Stimulated activated CD4-positive, alpha-beta T cell treated with anti-CD3 and anti-CD28 coated beads, Interleukin-4, amount 100 ng/mL, for 4 hours (primary cell): ENCODE measurements at regions not wholly inside any gene's neighbourhood (a gene's known extent, or its start where the extent isn't known, plus 50 kb on each side); places are given as distances from the start of the nearest gene placed in this dataset.

Source experiments
- DNase-seq, 2 experiments: peaks; one replicate each; pipeline ENCODE4 v3.0.0-alpha.2; 2020

DNA sequence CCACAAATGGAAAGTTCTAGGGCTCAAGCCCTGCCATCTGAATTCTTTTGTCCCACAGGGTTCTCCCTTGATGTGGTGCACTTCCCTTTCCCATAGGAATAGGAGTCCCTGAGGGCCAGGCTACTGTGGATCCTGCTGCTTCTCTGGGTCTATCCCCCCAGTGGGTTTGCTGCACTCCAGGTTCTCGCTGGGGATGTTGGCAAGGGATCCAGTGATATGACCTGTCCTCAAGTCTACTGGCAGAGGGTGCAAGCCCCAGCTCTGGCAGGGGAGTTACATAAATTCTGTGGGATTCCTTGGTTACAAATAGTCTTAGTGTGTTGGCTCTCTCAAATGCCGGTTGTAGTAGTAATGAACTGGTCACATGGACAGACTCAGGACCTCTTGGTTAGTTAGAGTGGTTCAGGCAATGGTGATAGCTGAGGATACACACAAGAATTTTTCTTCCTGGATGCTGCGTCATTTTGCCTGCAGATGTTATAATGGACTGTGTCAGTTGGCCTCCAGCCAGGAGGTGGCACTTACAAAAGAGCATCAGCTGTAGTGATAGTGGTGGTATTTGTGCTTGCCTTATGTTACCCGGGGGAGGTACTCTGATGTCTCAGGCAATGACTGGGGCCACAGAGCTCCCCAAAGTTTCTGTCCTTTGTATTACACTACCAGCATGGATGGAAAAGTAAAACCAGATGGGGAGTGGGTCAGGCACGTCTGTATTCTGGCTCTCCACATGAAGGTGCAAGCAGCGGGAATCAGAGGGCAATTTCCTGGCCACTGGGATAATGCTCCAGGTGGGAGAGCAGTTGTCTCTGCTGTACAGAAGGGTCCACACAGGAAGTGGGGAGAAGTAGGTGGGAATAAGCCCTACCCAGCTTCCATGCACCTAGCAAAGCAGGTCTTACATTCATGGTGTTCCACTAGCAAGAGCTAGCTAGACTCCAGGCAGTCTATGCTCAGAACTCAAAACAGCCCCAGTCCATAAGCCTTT is 267.9 kb downstream of the SOX11 start:
- no peak for DNase-seq

DNA sequence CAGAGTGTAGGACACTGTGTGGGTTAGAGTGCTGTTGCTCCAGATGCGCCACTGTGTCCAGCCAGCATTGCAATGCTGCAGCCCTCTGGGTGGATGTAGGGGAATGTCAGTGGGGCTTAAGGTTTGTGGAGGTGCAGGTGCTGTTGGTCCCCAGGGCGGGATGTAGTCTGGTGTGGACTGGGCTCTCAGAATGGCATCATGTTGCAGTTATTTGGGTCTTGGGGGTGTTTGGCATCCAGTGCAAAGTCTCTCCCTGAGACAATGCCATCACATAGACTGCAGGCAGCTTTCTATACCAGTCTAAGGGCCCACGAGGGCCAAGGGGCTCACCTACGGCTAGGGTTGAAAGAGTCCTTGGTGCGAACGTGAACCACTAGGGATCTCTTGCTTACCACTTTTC is 275.3 kb downstream of the SOX11 start:
- no peak for DNase-seq

DNA sequence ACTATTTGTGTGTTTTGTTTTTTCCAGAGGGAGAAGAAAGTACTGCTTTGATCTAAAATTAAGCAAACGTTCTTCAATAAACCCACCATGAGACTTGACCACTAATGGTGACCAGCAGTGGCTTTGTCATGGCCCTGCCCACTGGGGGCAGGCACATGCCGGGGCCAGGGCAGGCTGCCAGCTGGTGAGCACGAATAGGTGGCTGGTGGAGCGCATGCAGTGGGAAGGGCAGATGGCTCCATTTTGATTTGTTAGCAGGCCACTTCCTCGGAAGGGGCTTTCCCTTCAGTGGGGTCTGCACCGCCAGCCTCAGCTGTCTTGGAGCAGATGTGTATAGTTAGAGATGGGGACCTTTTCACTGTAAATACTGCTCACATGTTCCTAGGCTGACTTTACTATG is 277.1 kb downstream of the SOX11 start:
- no peak for DNase-seq

DNA sequence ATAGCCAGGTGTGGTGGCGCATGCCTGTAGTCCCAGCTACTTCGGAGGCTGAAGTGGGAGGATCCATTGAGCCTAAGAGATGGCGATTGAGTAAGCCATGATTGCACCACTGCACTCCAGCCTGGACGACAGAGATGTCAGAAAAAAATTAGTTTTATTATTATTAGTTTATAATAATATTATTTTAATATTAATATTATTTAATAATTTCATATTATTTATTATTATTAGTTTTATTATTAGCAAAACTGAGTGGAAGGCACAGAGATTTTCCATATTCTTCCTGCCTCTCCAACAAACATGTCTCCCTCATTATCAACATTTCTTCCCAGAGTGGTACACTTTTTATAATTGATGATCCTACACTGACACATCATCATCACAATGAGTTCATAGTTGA is 278.2 kb downstream of the SOX11 start:
- no peak for DNase-seq

DNA sequence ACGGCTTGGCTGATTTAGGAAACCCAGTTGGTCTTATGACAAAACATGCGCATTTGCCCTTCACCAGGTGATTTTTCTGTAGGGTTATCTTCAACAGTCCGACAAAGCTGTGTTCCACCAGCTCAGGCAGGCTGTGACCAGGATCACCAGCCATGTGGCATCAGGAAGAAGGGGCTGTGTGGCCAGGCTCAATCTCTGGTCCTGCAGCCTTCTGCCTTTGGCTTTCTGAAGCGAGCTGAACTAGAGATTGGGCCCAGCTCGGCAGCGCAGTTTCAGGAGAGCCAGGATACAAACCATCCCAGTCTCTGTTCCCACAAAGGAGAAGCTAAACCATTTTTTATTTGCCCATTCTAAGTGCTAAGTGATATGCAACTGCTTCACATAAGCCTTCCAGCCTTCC is 282.3 kb downstream of the SOX11 start:
- no peak for DNase-seq

DNA sequence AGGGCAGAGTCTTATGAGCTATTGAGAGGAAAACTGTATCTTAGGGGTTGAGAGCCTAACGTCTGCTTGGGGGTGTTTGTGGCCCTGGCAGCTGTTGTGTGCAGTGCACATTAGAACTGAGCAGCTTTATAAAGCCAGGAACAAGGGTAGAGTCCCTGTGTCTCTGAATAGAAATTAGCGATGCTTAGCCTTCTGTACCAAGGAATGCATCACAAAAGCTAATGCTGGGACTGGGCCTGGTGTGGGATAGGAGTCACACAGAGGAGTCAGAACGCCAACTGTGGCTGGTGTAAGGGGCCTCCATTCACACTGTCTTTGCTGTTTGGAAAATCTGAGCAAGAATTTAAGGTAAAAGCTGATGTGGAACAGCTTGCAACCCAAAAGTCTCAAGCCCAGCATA is 283.2 kb downstream of the SOX11 start:
- no peak for DNase-seq

DNA sequence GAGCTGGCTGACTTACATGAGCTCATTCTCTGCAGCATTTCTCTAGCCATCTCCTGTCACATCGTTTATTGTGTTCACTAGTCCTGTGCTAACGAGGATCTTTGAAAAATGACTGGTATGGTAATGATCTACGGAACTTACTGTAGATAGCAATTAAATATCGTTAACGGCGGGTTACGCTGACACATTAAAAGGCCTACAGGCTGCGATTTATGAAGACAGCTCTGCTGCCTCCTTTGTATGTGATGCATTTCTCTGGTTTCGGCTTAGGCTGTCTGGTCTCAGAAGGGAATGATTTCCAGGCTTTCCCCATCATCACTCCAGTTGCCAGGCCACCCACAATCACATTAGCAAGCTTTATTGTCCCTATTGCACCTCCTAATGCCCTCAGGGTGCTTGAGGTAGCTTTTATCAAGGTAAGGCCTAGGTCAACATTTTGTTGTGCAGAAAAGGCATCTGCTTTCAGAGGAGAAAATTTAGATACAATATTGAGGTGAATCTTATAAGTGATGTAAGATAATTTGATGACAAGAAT is 284.4 kb downstream of the SOX11 start:
- no peak for DNase-seq

DNA sequence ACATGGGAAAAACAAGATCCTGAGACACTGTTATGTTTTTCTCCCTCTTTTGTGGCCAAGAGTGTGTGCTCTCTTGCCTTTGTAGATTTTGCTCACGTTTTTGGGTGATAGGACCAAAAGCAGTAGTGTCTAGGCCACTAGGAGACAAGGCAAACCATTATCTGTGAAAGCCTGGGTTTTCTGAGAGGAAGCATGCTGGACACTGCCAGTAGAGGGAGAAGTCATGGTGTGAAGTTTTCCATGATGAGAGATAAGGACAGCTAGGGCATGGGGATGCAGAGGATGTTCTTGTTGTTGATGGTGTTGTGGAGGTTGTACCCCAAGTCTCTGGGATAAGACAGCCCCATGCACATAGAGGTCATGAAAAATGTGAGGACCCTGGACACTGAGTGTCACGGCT is 285.3 kb downstream of the SOX11 start:
- DNase-seq, result no peak

DNA sequence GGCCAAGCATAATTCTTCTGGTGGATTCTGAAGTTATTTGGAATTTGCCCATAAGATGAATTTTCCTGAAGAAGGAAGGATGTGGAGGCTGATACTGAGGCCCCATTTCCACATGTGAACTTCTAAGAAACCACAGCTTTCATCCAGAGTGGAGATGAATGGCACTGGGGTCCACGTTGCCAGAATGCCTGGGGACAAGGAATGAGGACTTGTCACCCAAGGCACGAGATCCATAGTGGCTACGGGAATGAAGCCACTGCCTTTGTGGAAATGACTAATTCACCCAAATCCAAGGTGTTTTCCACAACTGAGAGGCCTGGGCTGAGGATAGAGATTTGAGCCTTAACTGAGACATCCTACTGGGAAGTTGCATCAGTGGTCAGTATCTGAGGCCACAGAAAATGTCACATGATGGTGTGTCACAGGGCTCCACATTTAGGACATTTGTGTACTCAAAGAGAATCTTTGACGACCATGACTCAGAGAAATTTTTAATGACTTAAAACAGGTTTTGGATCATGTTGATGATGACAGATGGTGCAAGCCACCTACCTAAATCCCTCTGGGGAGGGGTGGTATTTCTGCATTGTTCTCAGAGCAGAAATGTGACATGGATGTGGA is 286.1 kb downstream of the SOX11 start:
- DNase-seq, result no peak

DNA sequence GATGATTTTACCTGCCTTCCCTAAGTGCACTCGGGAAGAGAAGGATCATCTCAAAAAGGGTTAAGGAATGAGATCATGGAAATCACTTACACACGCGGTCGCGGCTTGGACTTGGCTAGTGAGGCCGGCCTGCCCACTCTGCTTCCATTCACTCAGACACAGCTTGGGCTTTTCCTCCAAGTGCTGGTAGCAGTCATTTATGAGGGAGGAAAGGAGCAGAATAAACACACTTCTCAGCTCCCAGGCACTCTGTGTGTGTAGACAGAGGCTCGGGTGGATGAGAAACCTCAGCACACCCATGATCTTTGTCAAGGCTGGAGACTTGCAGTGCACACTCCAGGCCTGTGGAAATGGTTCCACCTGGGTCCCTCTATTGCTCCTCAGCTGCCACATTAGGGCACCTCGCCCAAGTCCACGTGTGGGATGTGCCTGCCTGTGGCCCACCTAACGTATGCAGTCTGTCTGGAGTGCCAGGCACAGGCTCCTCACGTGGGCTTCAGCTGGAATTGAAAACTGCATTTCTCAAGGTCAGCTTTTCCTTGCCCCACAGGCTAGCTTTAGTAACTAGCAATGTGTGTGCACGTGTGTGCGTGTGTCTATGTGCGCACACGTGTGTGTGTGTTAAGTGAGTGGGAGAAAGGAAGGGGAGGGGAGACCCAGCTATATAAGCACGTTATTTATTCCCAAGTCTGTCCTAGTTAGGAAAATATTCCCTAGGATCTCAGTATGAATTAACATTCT is 288.4 kb downstream of the SOX11 start:
- no peak for DNase-seq

DNA sequence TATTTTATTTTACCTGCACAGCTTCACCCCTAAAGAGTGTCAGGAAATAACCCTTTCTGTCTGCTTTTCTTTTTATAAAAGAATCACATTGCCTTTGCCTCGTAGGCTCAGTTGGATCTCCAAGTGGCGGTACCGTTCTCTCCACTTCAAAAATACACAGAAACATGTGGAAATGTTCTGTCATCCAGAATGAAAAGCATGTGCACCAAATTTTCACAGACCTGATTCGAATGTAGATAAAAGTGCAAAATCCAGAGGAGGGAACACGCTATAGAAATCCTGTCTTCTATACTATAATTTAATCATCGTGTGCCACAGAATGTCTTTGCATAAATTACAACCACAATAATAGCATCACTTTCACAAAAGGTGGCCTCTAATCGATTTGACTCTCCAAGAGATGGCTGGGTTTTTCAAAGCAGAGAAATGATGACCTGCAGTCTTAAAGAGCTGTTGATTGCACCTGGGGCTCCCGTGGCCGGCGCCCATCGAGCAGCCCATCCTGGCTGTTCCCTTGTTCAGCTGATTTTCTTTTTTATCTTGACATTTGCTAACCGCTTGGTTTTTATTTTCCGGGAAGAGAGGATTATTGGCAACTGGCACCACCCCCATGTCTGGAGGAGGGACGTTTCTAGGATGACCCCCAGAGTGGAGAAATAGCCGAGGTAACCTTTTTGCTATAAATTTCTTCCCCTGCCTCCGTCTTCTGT is 290.2 kb downstream of the SOX11 start:
- no peak for DNase-seq

DNA sequence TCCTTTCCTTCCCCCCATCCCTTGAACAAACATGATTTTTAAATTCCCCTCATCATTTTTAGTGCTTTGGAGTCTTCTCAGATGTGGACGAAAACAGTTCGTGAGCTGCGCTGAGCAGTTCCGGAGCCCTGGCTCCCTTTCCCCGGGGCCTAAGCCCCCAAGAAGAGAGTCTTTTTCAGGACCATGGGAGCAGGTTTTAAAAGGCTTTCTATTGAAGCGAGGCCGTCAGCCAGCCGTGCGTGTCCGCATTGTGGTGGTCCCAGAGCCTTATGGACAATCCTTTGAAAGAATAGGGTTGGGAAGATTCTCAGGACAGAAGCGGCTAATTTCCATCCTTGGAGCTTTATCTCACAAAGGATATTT is 290.7 kb downstream of the SOX11 start:
- DNase-seq, result no peak

DNA sequence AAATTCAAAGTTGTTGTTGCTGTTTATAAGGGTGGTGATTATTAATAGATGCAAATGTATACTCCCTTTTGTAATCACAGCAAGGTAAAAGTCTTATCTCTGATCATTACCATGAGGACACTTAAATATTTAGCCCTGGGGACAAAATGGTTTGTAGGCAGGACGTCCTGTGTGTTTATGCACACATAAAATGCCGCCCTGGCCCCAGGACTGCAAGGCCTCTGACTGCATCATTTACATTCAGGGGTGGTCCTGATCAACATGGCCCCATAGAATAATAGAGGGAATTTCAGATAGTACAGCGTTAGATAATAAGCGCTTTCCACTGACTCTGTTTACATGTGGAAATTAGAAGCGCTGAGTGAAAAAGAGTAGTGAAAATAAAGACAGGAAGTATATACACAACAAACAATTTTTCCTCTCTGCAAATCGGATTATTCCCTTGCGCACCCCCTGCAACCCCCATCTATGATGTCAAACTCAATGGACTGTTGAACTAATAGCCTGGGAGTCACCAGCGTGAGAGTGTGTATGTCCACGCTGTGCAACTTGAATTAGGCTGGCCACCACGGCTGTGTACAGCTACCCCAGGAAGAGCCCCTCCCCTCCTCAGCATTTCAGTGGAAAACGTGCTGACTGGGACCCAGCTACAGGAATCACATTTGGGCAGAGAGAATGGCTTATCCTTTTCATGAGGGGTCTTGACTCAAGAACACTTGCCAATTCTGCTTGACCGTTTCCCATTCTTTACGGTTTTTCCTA is 291.5 kb downstream of the SOX11 start:
- no peak for DNase-seq

DNA sequence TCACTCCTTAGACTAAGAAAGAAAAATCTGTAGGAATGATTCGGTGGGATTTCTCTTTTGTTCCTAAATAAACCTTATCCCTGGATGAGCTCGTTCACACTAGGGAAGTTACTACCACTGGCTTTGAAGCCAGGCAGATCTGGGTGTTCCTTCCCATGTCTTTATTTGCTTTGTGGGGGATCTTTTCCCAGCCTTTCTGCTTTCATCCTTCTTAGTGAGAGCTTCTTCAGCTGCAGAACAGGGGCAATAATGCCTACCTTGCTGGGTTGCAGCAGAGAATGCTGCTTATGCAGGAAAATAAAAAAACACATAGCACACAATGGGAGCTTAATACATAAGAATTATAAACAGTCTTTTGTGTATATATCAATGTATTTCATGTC is 292.1 kb downstream of the SOX11 start:
- no peak for DNase-seq

DNA sequence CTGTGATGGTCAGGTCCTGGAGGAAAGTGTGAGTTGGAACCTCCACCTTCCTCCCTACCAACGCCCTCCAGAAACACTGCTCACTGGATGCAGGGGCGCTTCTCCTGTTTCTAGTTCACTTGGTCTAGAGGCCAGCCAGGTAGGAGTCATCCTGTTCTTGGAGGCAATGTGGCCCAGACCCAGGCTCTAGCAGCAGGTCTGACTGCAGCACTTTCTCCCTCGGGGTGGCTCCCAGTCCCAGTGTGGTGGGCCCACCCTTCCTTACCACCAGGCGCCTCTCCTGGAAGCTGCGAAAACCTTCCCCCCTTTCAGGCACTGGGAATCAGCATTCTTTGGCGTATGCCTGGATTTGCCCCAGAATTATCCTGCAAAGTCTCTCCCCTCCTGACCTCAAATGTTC is 292.8 kb downstream of the SOX11 start:
- DNase-seq, result no peak

DNA sequence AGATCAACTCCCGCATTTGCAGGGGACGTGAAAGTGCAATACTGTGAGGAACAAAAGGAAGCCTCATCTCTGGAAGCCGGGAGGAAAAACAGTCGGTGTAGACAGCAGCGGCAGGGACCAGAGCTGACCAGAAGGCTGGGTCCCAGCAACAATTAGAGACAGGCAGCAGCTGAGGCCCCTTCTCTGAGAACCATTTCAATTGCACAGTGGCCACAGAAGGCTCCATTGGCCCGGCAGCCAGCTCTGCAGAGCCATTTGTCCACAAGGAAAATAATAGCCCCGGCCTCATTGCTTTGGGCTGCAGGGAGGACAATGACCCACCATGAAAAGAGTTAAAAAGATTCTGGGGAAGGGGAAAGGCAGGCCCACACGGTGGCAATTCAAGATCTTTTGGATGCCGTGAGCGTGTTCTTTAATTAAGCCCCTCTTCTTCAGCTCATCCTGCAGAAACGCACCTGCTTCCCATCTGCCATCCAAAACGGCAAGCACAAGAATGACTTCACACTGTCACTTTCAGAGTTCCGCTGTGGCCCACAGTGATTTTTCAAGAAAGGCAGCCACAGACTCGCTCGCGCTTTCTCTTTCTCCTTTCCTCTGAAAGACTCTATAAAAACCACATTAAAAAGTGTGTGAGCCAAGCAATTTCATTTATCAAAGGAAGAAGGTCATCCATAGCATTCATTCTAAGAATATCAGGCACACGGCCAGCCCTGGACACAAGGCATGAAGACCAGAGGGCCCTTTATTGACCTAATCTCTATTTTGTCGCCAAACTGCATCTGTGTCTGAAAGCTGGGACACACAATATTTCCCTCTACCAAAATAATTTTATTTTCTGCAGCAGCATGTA is 293.6 kb downstream of the SOX11 start:
- DNase-seq, result no peak

DNA sequence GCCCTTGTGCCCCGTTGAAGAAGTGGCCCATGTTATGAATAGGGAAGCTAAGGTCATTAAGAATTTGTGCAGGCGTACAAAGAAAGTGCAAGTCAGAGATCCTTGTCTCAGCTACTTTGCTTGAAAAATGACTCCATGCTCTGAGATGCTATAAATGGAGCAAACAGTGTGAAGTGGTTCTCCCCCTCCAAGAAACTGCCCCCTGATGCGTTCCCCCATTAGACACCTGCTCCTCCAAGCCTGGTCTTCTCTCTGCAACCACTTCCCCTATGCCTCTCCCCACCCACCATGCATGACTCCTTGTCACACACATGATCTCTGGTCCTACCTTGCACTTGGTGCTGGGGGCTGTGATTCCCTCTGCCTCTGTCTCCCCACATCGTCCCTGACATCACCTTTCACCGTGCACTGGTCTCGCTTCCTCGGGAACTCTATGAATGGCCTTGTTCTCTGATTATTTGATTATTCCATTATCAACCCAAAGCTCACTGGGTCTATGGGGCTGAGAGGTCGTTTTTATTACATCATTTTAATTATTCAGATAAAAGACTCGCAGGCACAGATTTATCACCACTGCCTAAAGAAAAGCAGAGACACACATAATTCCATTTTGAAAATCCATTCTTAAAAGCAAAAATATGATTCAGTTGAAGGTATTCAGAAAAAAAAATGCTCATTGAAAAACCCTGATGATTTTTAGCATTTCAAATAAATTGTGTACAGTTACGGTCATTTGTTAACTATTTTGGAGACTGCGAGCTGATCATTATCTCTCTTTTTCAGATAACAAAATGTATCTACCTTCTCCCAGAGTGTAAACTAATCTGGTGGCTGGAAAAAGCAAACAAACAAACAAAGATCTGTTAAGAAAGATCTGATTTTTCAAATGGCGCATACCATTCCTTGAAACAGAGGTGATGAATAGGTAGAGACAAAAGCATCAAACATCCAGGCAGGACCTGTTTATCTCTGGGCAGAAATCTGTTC is 294.9 kb downstream of the SOX11 start:
- DNase-seq, result no peak

DNA sequence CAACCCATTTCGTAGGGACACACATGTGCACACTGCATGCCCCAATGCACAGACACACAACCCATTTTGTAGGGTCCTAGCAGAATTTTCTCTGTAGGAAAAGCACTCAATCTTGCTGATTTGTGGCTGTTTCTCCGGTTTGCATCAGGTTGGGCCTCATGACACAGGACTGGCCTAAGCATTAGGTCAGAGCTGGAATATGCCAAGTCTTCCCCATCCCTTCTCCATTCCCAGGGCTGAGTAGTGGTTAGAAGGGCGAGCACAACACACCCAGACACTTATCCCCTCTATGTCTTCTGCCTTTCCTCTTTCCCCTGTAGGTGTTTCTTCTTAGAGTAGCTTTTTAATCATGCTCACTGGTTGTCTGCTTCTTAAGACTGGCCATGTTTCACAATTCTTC is 295.9 kb downstream of the SOX11 start:
- DNase-seq, result no peak

DNA sequence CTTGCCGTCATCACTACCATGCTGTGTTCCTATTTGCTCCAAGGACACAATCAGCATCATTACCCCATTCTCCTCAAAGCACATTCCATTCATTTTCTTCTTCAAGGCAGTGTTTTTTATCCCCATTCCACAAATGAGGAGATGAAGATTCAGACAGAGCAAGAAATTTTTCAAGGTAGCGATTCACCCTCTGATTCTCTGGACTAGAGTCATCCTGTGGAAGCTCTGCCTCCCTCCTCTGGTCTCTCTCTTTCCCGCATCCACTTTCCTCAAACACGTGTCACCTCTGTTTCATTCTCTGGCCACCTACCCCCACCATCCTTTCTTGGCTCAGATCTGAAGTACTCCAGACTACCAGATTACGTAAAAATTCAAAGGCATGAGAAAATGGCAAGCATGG is 297.9 kb downstream of the SOX11 start:
- no peak for DNase-seq
